Fibroblast of skin of right quadriceps (primary cell): ENCODE measurements at regions not wholly inside any gene's neighbourhood (a gene's known extent, or its start where the extent isn't known, plus 50 kb on each side); places are given as distances from the start of the nearest gene placed in this dataset.
"Not testable (repeated sequence)": the region's sequence is repeated elsewhere in the genome, so short reads cannot be mapped to it uniquely, and the experiment has no call there.

ENCODE experiments used
- DNase-seq: peaks from one replicate; pipeline ENCODE4 v3.0.0-alpha.2; 2013

- no peak for DNase-seq
These were observed 507.5 kb downstream of the NAV3 start for GRCh38 chr12:78338054-78338785.

GRCh38 chr12:78340406-78340805 is 509.7 kb downstream of the NAV3 start:
- no peak for DNase-seq

- DNase-seq = no peak
These were observed 513.0 kb downstream of the NAV3 start for GRCh38 chr12:78343657-78344056.

GRCh38 chr12:78359520-78359919 is 505.1 kb upstream of the SYT1 start:
- DNase-seq = peak; percentile 23

GRCh38 chr12:78361683-78362082 is 502.9 kb upstream of the SYT1 start:
- DNase-seq = no peak

GRCh38 chr12:78371284-78371683 is 493.3 kb upstream of the SYT1 start:
- DNase-seq = no peak

GRCh38 chr12:78375461-78375860 is 489.1 kb upstream of the SYT1 start:
- DNase-seq = no peak

GRCh38 chr12:78376257-78376656 is 488.3 kb upstream of the SYT1 start:
- no peak for DNase-seq

- not testable (repeated sequence) for DNase-seq
These were observed 485.5 kb upstream of the SYT1 start for GRCh38 chr12:78379065-78379464.

- no peak for DNase-seq
These were observed 481.2 kb upstream of the SYT1 start for GRCh38 chr12:78383414-78383813.

GRCh38 chr12:78384541-78384940 is 480.0 kb upstream of the SYT1 start:
- DNase-seq = no peak

- DNase-seq = no peak
These were observed 479.0 kb upstream of the SYT1 start for GRCh38 chr12:78385541-78385940.

- no peak for DNase-seq
These were observed 477.7 kb upstream of the SYT1 start for GRCh38 chr12:78386871-78387270.

- DNase-seq = no peak
These were observed 476.9 kb upstream of the SYT1 start for GRCh38 chr12:78387721-78388120.

GRCh38 chr12:78388461-78388860 is 476.1 kb upstream of the SYT1 start:
- DNase-seq = no peak

GRCh38 chr12:78390920-78391319 is 473.7 kb upstream of the SYT1 start:
- no peak for DNase-seq

GRCh38 chr12:78392918-78393317 is 471.7 kb upstream of the SYT1 start:
- peak; percentile 26 for DNase-seq

GRCh38 chr12:78395961-78396360 is 468.6 kb upstream of the SYT1 start:
- DNase-seq = no peak

GRCh38 chr12:78396538-78396937 is 468.0 kb upstream of the SYT1 start:
- no peak for DNase-seq

GRCh38 chr12:78398750-78399149 is 465.8 kb upstream of the SYT1 start:
- no peak for DNase-seq

GRCh38 chr12:78402366-78403134 is 462.0 kb upstream of the SYT1 start:
- DNase-seq = no peak

- peak; percentile 68 for DNase-seq
These were observed 461.4 kb upstream of the SYT1 start for GRCh38 chr12:78403136-78403535.

GRCh38 chr12:78403681-78404080 is 460.9 kb upstream of the SYT1 start:
- DNase-seq = peak; percentile 36

- DNase-seq = no peak
These were observed 458.4 kb upstream of the SYT1 start for GRCh38 chr12:78406213-78406612.
